H1 (cell line): ENCODE measurements at regions not wholly inside any gene's neighbourhood (a gene's known extent, or its start where the extent isn't known, plus 50 kb on each side); places are given as distances from the start of the nearest gene placed in this dataset.

Source experiments
- CTCF ChIA-PET: fragments of 300-600 bp; sonication (Branson Sonifier 250); formaldehyde crosslinking; loops from one replicate; lab custom pipeline; 2021; ENCODE audit not compliant: partially characterized antibody; lab: Charles Lee
- POLR2A ChIA-PET: fragments of 300-600 bp; sonication (Branson Sonifier 250); formaldehyde crosslinking; loops from one replicate; lab custom pipeline; 2021; ENCODE audit warnings: inconsistent platforms; ENCODE audit not compliant: partially characterized antibody; lab: Charles Lee
- DNase-seq, 2 experiments: peaks; one replicate each; pipeline versions ENCODE4 v3.0.0 to v3.0.0-alpha.2; 2010 to 2022; ENCODE audit warnings: low spot score in 2 of 2, low read depth in 1 of 2, mixed read lengths in 1 of 2
- FAIRE-seq: peaks from 2 replicates; lab custom pipeline; 2011; peaks lifted over from hg19 to GRCh38; lab: Jason Lieb, UNC
- H2AFZ ChIP-seq: 2 replicates; pipeline ENCODE4 v1.8.1; 2012; ENCODE audit warnings: low read length, inconsistent platforms
- H2AK5ac ChIP-seq: 2 replicates; pipeline ENCODE4 v1.6.1; 2013; ENCODE audit warnings: low read depth, low read length
- H2BK120ac ChIP-seq: replicated peaks from 2 replicates; pipeline ENCODE3; 2013; ENCODE audit warnings: low read depth, low read length, inconsistent platforms
- H2BK12ac ChIP-seq: 2 replicates; pipeline ENCODE4 v1.6.1; 2013; ENCODE audit warnings: low read depth, low read length
- H2BK15ac ChIP-seq: 2 replicates; pipeline ENCODE4 v1.6.1; 2013; ENCODE audit warnings: low read length
- H2BK20ac ChIP-seq: 2 replicates; pipeline ENCODE4 v1.6.1; 2013; ENCODE audit warnings: low read length
- H2BK5ac ChIP-seq: 2 replicates; pipeline ENCODE4 v1.6.1; 2013; ENCODE audit warnings: low read depth, low read length
- H3K14ac ChIP-seq: 2 replicates; pipeline ENCODE4 v1.6.1; 2013; ENCODE audit warnings: inconsistent platforms; ENCODE audit not compliant: insufficient read length
- H3K18ac ChIP-seq: 2 replicates; pipeline ENCODE4 v1.6.1; 2013; ENCODE audit warnings: low read length; ENCODE audit errors: extremely low read depth
- H3K23ac ChIP-seq: 2 replicates; pipeline ENCODE4 v1.6.1; 2013; ENCODE audit warnings: inconsistent platforms; ENCODE audit not compliant: insufficient read length
- H3K23me2 ChIP-seq: 2 replicates; pipeline ENCODE4 v1.6.1; 2013; ENCODE audit warnings: low read depth, low read length
- H3K27ac ChIP-seq: 2 replicates; pipeline ENCODE4 v1.6.1; 2011; ENCODE audit warnings: low read depth, low read length, inconsistent platforms
- H3K27me3 ChIP-seq, 4 experiments: replicated peaks in 1 of 4; 1 replicate in 1 of 4; 2 replicates in 3 of 4; pipeline versions ENCODE4 v1.6.1 to v1.8.1; 2011 to 2013; ENCODE audit warnings: low read length in 3 of 4, mild to moderate bottlenecking in 3 of 4, inconsistent platforms in 2 of 4, mixed read lengths in 2 of 4, moderate library complexity in 1 of 4; ENCODE audit not compliant: control insufficient read depth in 3 of 4, insufficient read depth in 3 of 4; ENCODE audit errors: extremely low read depth in 1 of 4
- H3K36me3 ChIP-seq, 4 experiments: 2 replicates each; pipeline versions ENCODE4 v1.6.1 to v1.8.1; 2011 to 2013; ENCODE audit warnings: mild to moderate bottlenecking in 4 of 4, low read length in 3 of 4, moderate library complexity in 2 of 4, control low read depth in 1 of 4, inconsistent platforms in 1 of 4; ENCODE audit not compliant: insufficient read depth in 4 of 4, control insufficient read depth in 2 of 4
- H3K4ac ChIP-seq: replicated peaks from 2 replicates; pipeline ENCODE3; 2013; ENCODE audit warnings: low read length, low read depth, mixed read lengths, inconsistent platforms; ENCODE audit not compliant: insufficient read length
- H3K4me1 ChIP-seq, 4 experiments: replicated peaks in 1 of 4; 1 replicate in 1 of 4; 2 replicates in 3 of 4; pipeline versions ENCODE4 v1.6.1 to v1.8.1; 2011 to 2013; ENCODE audit warnings: low read length in 3 of 4, inconsistent platforms in 2 of 4, mixed read lengths in 1 of 4; ENCODE audit not compliant: insufficient read depth in 4 of 4, control insufficient read depth in 3 of 4
- H3K4me2 ChIP-seq, 2 experiments: 2 replicates each; pipeline versions ENCODE4 v1.6.1 to v1.8.1; 2011 to 2013; ENCODE audit warnings: low read depth in 2 of 2, low read length in 2 of 2, control low read depth in 1 of 2, inconsistent platforms in 1 of 2, mild to moderate bottlenecking in 1 of 2; ENCODE audit not compliant: insufficient read depth in 1 of 2
- H3K4me3 ChIP-seq, 4 experiments: fragments of 200-600, 300-600 bp in 1 of 4; sonication (generic), shearing (Covaris generic), sonication (Bioruptor Twin) in 1 of 4; 2 replicates each; pipeline versions ENCODE4 v1.5.1 to v1.8.1; 2011 to 2016; ENCODE audit warnings: low read length in 4 of 4, low read depth in 3 of 4, control low read depth in 2 of 4, inconsistent platforms in 2 of 4, mild to moderate bottlenecking in 2 of 4, mixed read lengths in 1 of 4, moderate library complexity in 1 of 4; ENCODE audit not compliant: insufficient read depth in 2 of 4; ENCODE audit errors: extremely low read depth in 1 of 4
- H3K56ac ChIP-seq: replicated peaks from 2 replicates; pipeline ENCODE3; 2013; ENCODE audit warnings: low read depth, mild to moderate bottlenecking, mixed read lengths, low read length, inconsistent platforms; ENCODE audit not compliant: insufficient read length
- H3K79me1 ChIP-seq: 2 replicates; pipeline ENCODE4 v1.6.1; 2013; ENCODE audit warnings: low read depth, low read length, control low read depth
- H3K79me2 ChIP-seq, 2 experiments: 2 replicates each; pipeline versions ENCODE4 v1.6.1 to v1.8.1; 2012 to 2013; ENCODE audit warnings: low read length in 2 of 2, mild to moderate bottlenecking in 2 of 2, inconsistent platforms in 1 of 2; ENCODE audit not compliant: insufficient read depth in 2 of 2, control insufficient read depth in 1 of 2
- H3K9ac ChIP-seq, 4 experiments: replicated peaks in 1 of 4; 1 replicate in 1 of 4; 2 replicates in 3 of 4; pipeline versions ENCODE4 v1.6.1 to v1.8.1; 2011 to 2013; ENCODE audit warnings: low read depth in 3 of 4, low read length in 3 of 4, control low read depth in 2 of 4, mild to moderate bottlenecking in 2 of 4, moderate library complexity in 2 of 4, inconsistent platforms in 1 of 4; ENCODE audit errors: extremely low read depth in 1 of 4
- H3K9me3 ChIP-seq, 2 experiments: 2 replicates each; pipeline versions ENCODE4 v1.6.1 to v1.8.1; 2012 to 2013; ENCODE audit warnings: mild to moderate bottlenecking in 2 of 2, moderate library complexity in 2 of 2, control low read depth in 1 of 2, inconsistent platforms in 1 of 2, low read depth in 1 of 2, low read length in 1 of 2, mixed read lengths in 1 of 2; ENCODE audit not compliant: insufficient read depth in 2 of 2
- H4K20me1 ChIP-seq, 2 experiments: replicated peaks in 1 of 2; 2 replicates each; pipeline versions ENCODE3 to v1.8.1; 2011 to 2013; ENCODE audit warnings: inconsistent platforms in 2 of 2, low read length in 2 of 2, mild to moderate bottlenecking in 1 of 2; ENCODE audit not compliant: insufficient read depth in 2 of 2, control insufficient read depth in 1 of 2
- H4K5ac ChIP-seq: 2 replicates; pipeline ENCODE4 v1.6.1; 2013; ENCODE audit warnings: low read length, low read depth, mixed read lengths, inconsistent platforms; ENCODE audit not compliant: insufficient read length
- H4K8ac ChIP-seq: 2 replicates; pipeline ENCODE4 v1.8.0; 2013; ENCODE audit warnings: mild to moderate bottlenecking, moderate library complexity, low read length, inconsistent platforms; ENCODE audit not compliant: insufficient read depth; ENCODE audit errors: extremely low read depth
- H4K91ac ChIP-seq: replicated peaks from 2 replicates; pipeline ENCODE3; 2013; ENCODE audit warnings: low read length, mixed read lengths, inconsistent platforms; ENCODE audit not compliant: insufficient read length
- ASH2L ChIP-seq: fragments of 200-600, 300-600 bp; sonication (generic); IDR thresholded peaks from one replicate; pipeline ENCODE4 v1.7.1; 2017; ENCODE audit warnings: low read length
- BACH1 ChIP-seq: IDR thresholded peaks from 2 replicates; pipeline ENCODE4 v1.6.1; 2012; ENCODE audit warnings: low read length, improper control_type of control experiment
- BRCA1 ChIP-seq: IDR thresholded peaks from 2 replicates; pipeline ENCODE4 v1.6.1; 2012; ENCODE audit warnings: low read depth, low read length, improper control_type of control experiment
- HDAC6 ChIP-seq: IDR thresholded peaks from one replicate; pipeline ENCODE4 v1.7.1; 2012; ENCODE audit warnings: low read depth, mild to moderate bottlenecking, inconsistent platforms, low read length, moderate library complexity
- NRF1 ChIP-seq: IDR thresholded peaks from 2 replicates; pipeline ENCODE4 v1.6.1; 2011; ENCODE audit warnings: mild to moderate bottlenecking, low read depth, low read length, improper control_type of control experiment
- SIX5 ChIP-seq: IDR thresholded peaks from 2 replicates; pipeline ENCODE4 v1.6.1; 2011; ENCODE audit warnings: mild to moderate bottlenecking, low read depth, low read length

- Histone ChIP-seq H3K79me1 (no peaks in the 10 kb centered on the region), H2BK5ac (no peak overlapping the region), H2BK120ac (no peak overlapping the region), H3K9me3 (peaks cover 6 to 13% of the 10 kb centered on the region in 2 experiments; a peak in 3 of 4 replicates), H4K5ac (no peak overlapping the region), H3K56ac (no peak overlapping the region), H3K4me1 (peaks cover 2 to 6% (median 4%) of the 10 kb centered on the region in 4 experiments; a peak in 5 of 7 replicates), H3K23me2 (peaks cover 12% of the 10 kb centered on the region; the same call in 1 of the 2 replicates), H2BK12ac (no peak overlapping the region), H3K14ac (no peak overlapping the region), H4K91ac (no peak overlapping the region), H3K18ac (no peak overlapping the region), H3K27me3 (no peaks in the 10 kb centered on the region), H3K36me3 (no peaks in the 10 kb centered on the region), H3K4me3 (no peak overlapping the region), H3K27ac (no peak overlapping the region), H3K9ac (no peak overlapping the region), H3K79me2 (no peaks in the 10 kb centered on the region), H2BK15ac (no peak overlapping the region), H3K23ac (no peak overlapping the region), H3K4me2 (no peak overlapping the region), H2AFZ (no peak overlapping the region), H3K4ac (no peak overlapping the region), H4K8ac (no peak overlapping the region), H4K20me1 (no peaks in the 10 kb centered on the region), H2BK20ac (no peak overlapping the region), H2AK5ac (no peak overlapping the region)
- DNase-seq, result no peak
- no peak for FAIRE-seq
- CTCF ChIA-PET, result interaction anchor here (1.2 kb wide), 1 partner anchor 139 kb away, joined by 3 read pairs; no protein-coding TSS in a partner anchor
- POLR2A ChIA-PET, result no interaction called here
- no peak for TF ChIP-seq BACH1
- no peak for TF ChIP-seq NRF1
- no peak for TF ChIP-seq SIX5
- no peak for TF ChIP-seq BRCA1
- no peak for TF ChIP-seq HDAC6
- TF ChIP-seq ASH2L, result no peak
Observed at GRCh38 chr3:159760046-159760445, 228.6 kb upstream of the IL12A start.
